Epidermal melanocyte (primary cell): ENCODE measurements at regions not wholly inside any gene's neighbourhood (a gene's known extent, or its start where the extent isn't known, plus 50 kb on each side); places are given as distances from the start of the nearest gene placed in this dataset.

Source experiments
- DNase-seq: peaks from one replicate; pipeline ENCODE4 v3.0.0; 2011; ENCODE audit warnings: low spot score; ENCODE audit not compliant: insufficient read length

GRCh38 chr9:16153741-16154140 lies 600.9 kb downstream of the CCDC171 start:
- DNase-seq: no peak

- DNase-seq: no peak
These were observed 601.8 kb downstream of the CCDC171 start for GRCh38 chr9:16154521-16155078.

GRCh38 chr9:16155878-16156277 lies 603.0 kb downstream of the CCDC171 start:
- DNase-seq: no peak

- DNase-seq: no peak
These were observed 604.4 kb downstream of the CCDC171 start for GRCh38 chr9:16157216-16157615.

- no peak for DNase-seq
These were observed 604.8 kb downstream of the CCDC171 start for GRCh38 chr9:16157651-16158050.

- no peak for DNase-seq
These were observed 605.2 kb downstream of the CCDC171 start for GRCh38 chr9:16158093-16158492.

GRCh38 chr9:16161483-16161882 lies 608.6 kb downstream of the CCDC171 start:
- DNase-seq: no peak

- DNase-seq: no peak
These were observed 617.3 kb downstream of the CCDC171 start for GRCh38 chr9:16170119-16170518.

GRCh38 chr9:16171911-16172310 lies 619.1 kb downstream of the CCDC171 start:
- DNase-seq: no peak

GRCh38 chr9:16172796-16173195 lies 620.0 kb downstream of the CCDC171 start:
- no peak for DNase-seq

- no peak for DNase-seq
These were observed 622.1 kb downstream of the CCDC171 start for GRCh38 chr9:16174915-16175314.

- no peak for DNase-seq
These were observed 622.6 kb downstream of the CCDC171 start for GRCh38 chr9:16175461-16175860.

- no peak for DNase-seq
These were observed 625.5 kb downstream of the CCDC171 start for GRCh38 chr9:16178294-16178693.

- no peak for DNase-seq
These were observed 626.7 kb downstream of the CCDC171 start for GRCh38 chr9:16179566-16179965.

- DNase-seq: no peak
These were observed 627.2 kb downstream of the CCDC171 start for GRCh38 chr9:16180091-16180490.

GRCh38 chr9:16180546-16180945 lies 627.7 kb downstream of the CCDC171 start:
- no peak for DNase-seq

- DNase-seq: no peak
These were observed 628.7 kb downstream of the CCDC171 start for GRCh38 chr9:16181539-16181938.

- no peak for DNase-seq
These were observed 629.9 kb downstream of the CCDC171 start for GRCh38 chr9:16182784-16183183.

- no peak for DNase-seq
These were observed 632.3 kb downstream of the CCDC171 start for GRCh38 chr9:16184964-16185646.

- DNase-seq: no peak
These were observed 638.3 kb downstream of the CCDC171 start for GRCh38 chr9:16191191-16191590.

GRCh38 chr9:16191691-16192402 lies 639.0 kb downstream of the CCDC171 start:
- DNase-seq: peak; percentile 57

GRCh38 chr9:16192403-16193017 lies 639.7 kb downstream of the CCDC171 start:
- DNase-seq: no peak
